ENCODE measurements at regions not wholly inside any gene's neighbourhood (a gene's known extent, or its start where the extent isn't known, plus 50 kb on each side); places are given as distances from the start of the nearest gene placed in this dataset.
"Not testable (repeated sequence)": the region's sequence is repeated elsewhere in the genome, so short reads cannot be mapped to it uniquely, and the experiment has no call there.

- no peak for DNase-seq
These were observed 176.8 kb downstream of the ZNF737 start for GRCh38 chr19:20388706-20389225.

GRCh38 chr19:20385061-20385460 lies 180.5 kb downstream of the ZNF737 start:
- DNase-seq = no peak

- no peak for DNase-seq
These were observed 193.7 kb downstream of the ZNF737 start for GRCh38 chr19:20371911-20372310.

GRCh38 chr19:20371304-20371703 lies 194.3 kb downstream of the ZNF737 start:
- DNase-seq = not testable (repeated sequence)

- peak in 13 of 51 donors; percentile 1 to 62 (median 24) for DNase-seq
These were observed 197.7 kb downstream of the ZNF737 start for GRCh38 chr19:20367811-20368294.

- DNase-seq = no peak
These were observed 198.1 kb downstream of the ZNF486 start for GRCh38 chr19:20365146-20365545.

GRCh38 chr19:20359933-20360720 lies 193.1 kb downstream of the ZNF486 start:
- peak in 23 of 51 donors; percentile 0 to 62 (median 20) for DNase-seq

- DNase-seq = not testable (repeated sequence)
These were observed 191.9 kb downstream of the ZNF486 start for GRCh38 chr19:20358841-20359465.

- no peak for DNase-seq
These were observed 190.9 kb downstream of the ZNF486 start for GRCh38 chr19:20357921-20358320.

- peak in 1 of 51 donors; percentile 3 for DNase-seq
These were observed 184.2 kb downstream of the ZNF486 start for GRCh38 chr19:20351244-20351643.

- no peak for DNase-seq
These were observed 182.2 kb downstream of the ZNF486 start for GRCh38 chr19:20349206-20349605.

GRCh38 chr19:20339444-20339843 lies 172.4 kb downstream of the ZNF486 start:
- no peak for DNase-seq

- no peak for DNase-seq
These were observed 167.7 kb downstream of the ZNF486 start for GRCh38 chr19:20334760-20335159.

- no peak for DNase-seq
These were observed 166.5 kb downstream of the ZNF486 start for GRCh38 chr19:20333508-20333907.

- no peak for DNase-seq
These were observed 158.1 kb downstream of the ZNF486 start for GRCh38 chr19:20325151-20325550.

- no peak for DNase-seq
These were observed 154.2 kb downstream of the ZNF486 start for GRCh38 chr19:20321139-20321763.

- DNase-seq = no peak
These were observed 153.2 kb downstream of the ZNF486 start for GRCh38 chr19:20320191-20320590.

- DNase-seq = no peak
These were observed 151.6 kb downstream of the ZNF486 start for GRCh38 chr19:20318616-20319015.

GRCh38 chr19:20315543-20315942 lies 148.5 kb downstream of the ZNF486 start:
- no peak for DNase-seq

- no peak for DNase-seq
These were observed 146.9 kb downstream of the ZNF486 start for GRCh38 chr19:20313894-20314293.

- no peak for DNase-seq
These were observed 140.1 kb downstream of the ZNF486 start for GRCh38 chr19:20307127-20307526.

- not testable (repeated sequence) for DNase-seq
These were observed 129.3 kb downstream of the ZNF486 start for GRCh38 chr19:20296314-20296713.
